ENCODE measurements at regions not wholly inside any gene's neighbourhood (a gene's known extent, or its start where the extent isn't known, plus 50 kb on each side); places are given as distances from the start of the nearest gene placed in this dataset.

- no peak for DNase-seq
These were observed 62.7 kb upstream of the BRINP3 start for GRCh38 chr1:190540366-190540765.

GRCh38 chr1:190551638-190552037 lies 74.0 kb upstream of the BRINP3 start:
- no peak for DNase-seq

- DNase-seq = no peak
These were observed 82.6 kb upstream of the BRINP3 start for GRCh38 chr1:190560161-190560681.

DNA sequence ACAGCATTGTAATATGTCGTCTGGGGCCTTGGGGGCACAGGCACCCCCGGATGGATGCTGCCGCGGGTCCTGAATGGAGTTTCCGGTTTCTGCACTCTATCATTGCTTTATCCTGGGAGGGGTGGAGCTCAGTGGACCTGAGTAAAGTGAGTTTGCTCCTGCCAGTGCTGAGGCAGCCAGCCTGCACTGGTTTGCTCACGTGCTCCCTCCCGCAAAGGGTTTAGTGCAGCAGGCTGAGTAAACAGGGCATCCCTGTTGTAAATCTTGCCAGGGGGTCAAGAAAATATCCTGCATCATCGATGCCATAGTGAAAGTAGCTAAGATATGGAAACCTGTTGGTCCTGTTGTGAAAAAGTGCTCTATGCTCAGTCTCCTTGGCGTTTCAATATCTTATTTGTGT lies 85.6 kb upstream of the BRINP3 start:
- no peak for DNase-seq

DNA sequence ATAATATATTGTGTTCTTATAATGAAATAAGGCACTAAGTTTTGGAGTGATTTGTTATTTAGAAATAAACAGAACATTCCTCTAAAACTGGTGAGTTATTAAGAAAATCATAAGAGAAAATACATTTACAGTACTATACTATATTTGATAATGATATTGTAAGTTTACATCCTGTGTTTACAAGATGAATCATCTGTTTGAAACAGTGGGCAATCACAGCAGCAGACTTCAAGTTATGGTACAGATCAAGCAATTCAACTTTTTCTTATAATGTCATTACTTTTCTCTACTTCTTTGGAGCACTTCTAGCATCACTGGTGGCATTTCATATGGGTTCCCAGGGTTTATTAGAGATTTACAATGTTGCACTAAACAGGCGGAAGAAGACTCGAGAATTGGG lies 86.5 kb upstream of the BRINP3 start:
- no peak for DNase-seq

GRCh38 chr1:190578017-190578416 lies 100.4 kb upstream of the BRINP3 start:
- DNase-seq = no peak

DNA sequence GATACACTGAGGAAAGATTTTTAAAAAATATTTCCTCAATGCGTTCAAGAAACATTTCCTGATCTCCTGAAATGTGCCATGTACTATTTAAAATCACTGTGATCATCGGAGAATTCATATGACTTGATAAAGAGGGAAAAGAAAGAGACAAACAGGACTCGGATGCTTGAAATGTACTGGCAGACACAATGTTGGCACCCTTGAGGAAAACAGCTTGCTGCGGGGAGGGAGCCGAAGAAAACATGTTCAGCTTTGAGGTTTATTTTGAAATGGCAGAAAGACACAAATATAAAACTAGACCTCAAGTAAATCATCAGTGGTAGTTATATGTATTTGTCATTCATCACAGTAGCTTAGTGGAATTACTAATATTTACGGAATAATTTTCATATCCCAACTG lies 100.9 kb upstream of the BRINP3 start:
- no peak for DNase-seq

DNA sequence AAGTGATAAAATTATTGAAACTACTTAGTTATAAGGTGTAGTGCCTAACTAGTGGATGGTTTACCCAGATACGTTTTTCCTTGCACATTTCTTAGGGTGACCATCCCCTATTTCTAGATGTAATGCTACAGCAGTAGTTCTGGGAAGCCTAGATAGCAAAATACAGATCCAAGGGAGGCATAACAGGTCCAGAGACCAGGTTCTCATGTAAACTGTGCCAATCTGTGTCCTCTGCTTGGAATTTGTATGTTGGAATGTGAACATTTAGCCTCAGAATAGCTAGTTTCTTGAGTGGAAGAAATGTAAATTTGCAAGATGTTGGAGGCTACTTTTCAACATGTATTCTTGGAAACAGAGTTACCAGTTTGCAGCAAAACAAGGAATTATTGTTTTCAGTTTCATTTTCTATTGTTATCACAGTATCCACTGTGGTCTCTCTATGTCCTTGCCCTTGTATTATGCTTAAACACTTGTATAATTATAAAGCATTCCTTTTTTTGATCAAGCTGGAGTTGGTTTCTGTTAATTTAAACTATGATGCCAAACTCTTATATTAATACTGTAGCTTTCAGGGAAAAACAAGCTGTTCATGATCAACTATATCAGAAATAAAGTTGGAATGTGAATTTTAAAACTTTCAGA lies 102.0 kb upstream of the BRINP3 start:
- DNase-seq = no peak

DNA sequence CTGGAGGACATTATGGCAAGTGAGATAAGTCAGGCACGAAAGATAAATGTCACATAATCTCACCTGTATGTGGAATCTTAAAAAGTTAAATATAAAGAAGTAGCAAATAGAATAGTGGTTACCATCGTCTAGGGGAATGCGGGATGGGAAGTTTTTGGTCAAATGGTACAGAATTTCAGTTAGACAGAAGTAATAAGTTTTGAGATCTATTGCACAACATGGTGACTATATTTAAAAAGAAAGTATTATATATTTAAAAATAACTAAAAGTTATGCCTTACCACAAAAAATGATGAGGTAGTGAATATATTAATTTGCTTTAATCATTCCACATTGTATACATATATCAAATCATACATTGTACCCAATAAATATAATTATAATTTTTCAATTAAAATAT lies 106.2 kb upstream of the BRINP3 start:
- no peak for DNase-seq

- no peak for DNase-seq
These were observed 110.8 kb upstream of the BRINP3 start for GRCh38 chr1:190588424-190588823.

DNA sequence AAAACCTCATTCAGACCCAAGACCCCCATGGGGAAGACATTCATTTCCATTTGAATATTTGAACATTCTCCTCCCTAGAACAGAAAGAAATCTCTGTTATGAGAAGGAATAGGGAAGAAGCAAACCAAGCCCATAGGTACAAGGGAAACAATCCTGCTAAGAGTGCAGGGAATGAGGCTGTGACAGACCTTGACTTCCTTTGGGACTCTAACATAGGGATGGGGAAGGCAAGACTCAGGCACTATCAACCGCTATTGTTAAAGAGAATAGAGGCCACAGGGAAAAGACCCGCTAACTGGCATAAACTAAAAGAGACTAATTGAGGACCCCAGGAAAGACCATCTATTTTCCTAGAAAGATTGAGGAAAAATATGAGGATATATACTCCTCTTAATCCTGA lies 117.8 kb upstream of the BRINP3 start:
- no peak for DNase-seq

- DNase-seq = no peak
These were observed 119.6 kb upstream of the BRINP3 start for GRCh38 chr1:190597294-190597693.

- DNase-seq = no peak
These were observed 122.0 kb upstream of the BRINP3 start for GRCh38 chr1:190599670-190600069.

- no peak for DNase-seq
These were observed 124.7 kb upstream of the BRINP3 start for GRCh38 chr1:190602325-190602724.

DNA sequence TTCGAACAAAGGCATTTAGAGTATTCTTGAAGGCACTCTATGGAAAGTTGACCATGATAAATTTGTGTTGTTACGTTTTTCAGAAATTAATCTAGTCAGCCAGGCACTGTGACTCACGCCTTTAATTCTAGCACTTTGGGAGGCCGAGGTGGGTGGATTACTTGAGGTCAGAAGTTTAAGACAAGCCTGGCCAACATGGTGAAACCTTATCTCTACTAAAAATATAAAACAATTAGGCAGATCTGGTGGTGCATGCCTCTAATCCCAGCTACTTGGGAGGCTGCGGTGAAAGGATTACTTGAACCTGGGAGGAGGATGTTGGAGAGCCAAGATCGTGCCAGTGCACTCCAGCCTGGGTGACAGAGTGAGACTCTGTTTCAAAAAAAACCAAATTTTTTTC lies 130.6 kb upstream of the BRINP3 start:
- no peak for DNase-seq

- no peak for DNase-seq
These were observed 138.2 kb upstream of the BRINP3 start for GRCh38 chr1:190615818-190616217.

GRCh38 chr1:190616235-190616634 lies 138.6 kb upstream of the BRINP3 start:
- DNase-seq = no peak

DNA sequence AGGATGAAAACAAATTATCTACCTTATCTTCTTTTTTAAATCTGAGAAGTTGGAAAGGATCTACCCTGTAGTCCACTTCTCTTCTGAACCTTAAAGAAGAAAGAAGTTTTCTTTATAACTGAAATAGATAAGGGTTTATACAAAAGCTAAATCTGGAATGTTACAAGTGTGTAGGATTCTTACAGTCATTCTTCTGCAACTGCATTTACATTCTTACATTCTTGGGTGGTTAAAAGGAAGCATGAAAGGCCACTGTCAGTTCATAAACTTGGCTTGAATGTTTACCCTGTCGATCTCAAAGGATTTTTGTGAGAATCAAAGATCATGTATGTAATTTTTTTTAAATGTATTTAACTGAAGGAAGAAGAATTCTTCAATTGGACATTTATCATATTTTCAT lies 142.1 kb upstream of the BRINP3 start:
- no peak for DNase-seq

DNA sequence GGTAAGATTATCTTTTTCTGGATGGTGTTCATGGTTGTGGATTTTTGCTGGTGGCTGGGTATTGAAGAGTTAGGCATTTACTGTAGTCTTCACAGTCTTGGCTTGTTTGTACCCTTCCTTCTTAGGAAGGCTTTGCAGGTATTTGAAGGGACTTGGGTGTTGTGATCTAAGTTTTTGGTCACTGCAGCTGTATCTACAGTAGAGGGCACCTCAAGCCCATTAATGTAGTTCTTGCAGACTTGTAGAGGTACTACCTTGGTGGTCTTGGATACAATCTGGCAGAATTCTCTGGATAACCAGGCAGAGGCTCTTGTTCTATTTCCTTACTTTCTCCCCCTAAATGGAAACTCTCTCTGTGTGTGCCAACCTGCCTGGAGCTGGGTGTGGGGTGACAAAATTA lies 155.8 kb upstream of the BRINP3 start:
- DNase-seq = peak in 1 of 3 experiments; percentile 25

DNA sequence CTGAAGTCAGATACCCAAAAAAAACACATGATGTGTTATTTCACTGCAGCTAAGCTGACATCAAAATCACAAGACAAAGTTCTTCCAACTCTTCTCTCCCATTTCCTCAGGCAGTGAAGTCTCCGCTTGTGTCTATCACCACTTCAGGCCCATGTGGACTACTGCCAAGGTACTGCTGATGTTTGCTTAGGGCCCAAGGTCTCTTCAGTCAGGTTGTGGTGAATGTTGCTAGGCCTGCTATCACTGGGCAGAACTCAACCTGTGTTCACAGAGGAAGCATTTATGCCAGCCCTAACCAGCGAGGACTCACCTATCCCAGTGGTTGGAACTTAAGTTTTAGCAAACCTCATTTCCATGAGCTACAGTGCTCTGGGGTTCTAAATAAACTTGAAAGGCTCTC lies 156.5 kb upstream of the BRINP3 start:
- no peak for DNase-seq

GRCh38 chr1:190649553-190649952 lies 171.9 kb upstream of the BRINP3 start:
- no peak for DNase-seq

- DNase-seq = no peak
These were observed 181.2 kb upstream of the BRINP3 start for GRCh38 chr1:190658907-190659306.

- DNase-seq = no peak
These were observed 186.3 kb upstream of the BRINP3 start for GRCh38 chr1:190663962-190664361.

- DNase-seq = no peak
These were observed 187.4 kb upstream of the BRINP3 start for GRCh38 chr1:190665045-190665444.

GRCh38 chr1:190667914-190668313 lies 190.2 kb upstream of the BRINP3 start:
- DNase-seq = no peak

Measured in NCI-H1417 (cell line).